ENCODE measurements at regions not wholly inside any gene's neighbourhood (a gene's known extent, or its start where the extent isn't known, plus 50 kb on each side); places are given as distances from the start of the nearest gene placed in this dataset.
"Not testable (repeated sequence)": the region's sequence is repeated elsewhere in the genome, so short reads cannot be mapped to it uniquely, and the experiment has no call there.

GRCh38 chr7:120185940-120186682 is 86.9 kb upstream of the KCND2 start:
- H3K9me3 Mint-ChIP-seq (ENCODE audit: unreplicated experiment), result no peaks in the 10 kb centered on the region
- DNase-seq (ENCODE audit: extremely low spot score, unreplicated experiment), result no peak
- TF ChIP-seq CTCF (IDR thresholded peaks at IDR 0.05), result no peak
- no peak overlapping the region for H3K27ac Mint-ChIP-seq (ENCODE audit: unreplicated experiment)
- H3K4me3 Mint-ChIP-seq (ENCODE audit: unreplicated experiment), result no peak overlapping the region
- no peaks in the 10 kb centered on the region for H3K27me3 Mint-ChIP-seq (ENCODE audit: unreplicated experiment)
- H3K36me3 Mint-ChIP-seq (ENCODE audit: unreplicated experiment), result no peaks in the 10 kb centered on the region
- peaks cover 16% of the 10 kb centered on the region for H3K4me1 Mint-ChIP-seq (ENCODE audit: unreplicated experiment)

- no peaks in the 10 kb centered on the region for H3K27me3 Mint-ChIP-seq (ENCODE audit: unreplicated experiment)
- H3K4me3 Mint-ChIP-seq (ENCODE audit: unreplicated experiment), result no peak overlapping the region
- TF ChIP-seq CTCF (IDR thresholded peaks at IDR 0.05), result no peak
- no peak overlapping the region for H3K27ac Mint-ChIP-seq (ENCODE audit: unreplicated experiment)
- H3K9me3 Mint-ChIP-seq (ENCODE audit: unreplicated experiment), result no peaks in the 10 kb centered on the region
- no peaks in the 10 kb centered on the region for H3K36me3 Mint-ChIP-seq (ENCODE audit: unreplicated experiment)
- peaks cover 16% of the 10 kb centered on the region for H3K4me1 Mint-ChIP-seq (ENCODE audit: unreplicated experiment)
- no peak for DNase-seq (ENCODE audit: extremely low spot score, unreplicated experiment)
These were observed 86.3 kb upstream of the KCND2 start for GRCh38 chr7:120186688-120187087.

GRCh38 chr7:120189623-120190022 is 83.4 kb upstream of the KCND2 start:
- Mint-ChIP-seq H3K9me3 (ENCODE audit: unreplicated experiment) (no peaks in the 10 kb centered on the region), H3K27ac (ENCODE audit: unreplicated experiment) (no peak overlapping the region), H3K27me3 (ENCODE audit: unreplicated experiment) (no peaks in the 10 kb centered on the region), H3K4me3 (ENCODE audit: unreplicated experiment) (no peak overlapping the region), H3K4me1 (ENCODE audit: unreplicated experiment) (peaks cover 16% of the 10 kb centered on the region), H3K36me3 (ENCODE audit: unreplicated experiment) (no peaks in the 10 kb centered on the region)
- DNase-seq (ENCODE audit: extremely low spot score, unreplicated experiment), result no peak
- TF ChIP-seq CTCF (IDR thresholded peaks at IDR 0.05), result no peak

GRCh38 chr7:120190109-120190508 is 82.9 kb upstream of the KCND2 start:
- Mint-ChIP-seq H3K27me3 (ENCODE audit: unreplicated experiment) (no peaks in the 10 kb centered on the region), H3K27ac (ENCODE audit: unreplicated experiment) (no peak overlapping the region), H3K4me3 (ENCODE audit: unreplicated experiment) (no peak overlapping the region), H3K36me3 (ENCODE audit: unreplicated experiment) (no peaks in the 10 kb centered on the region), H3K9me3 (ENCODE audit: unreplicated experiment) (no peaks in the 10 kb centered on the region), H3K4me1 (ENCODE audit: unreplicated experiment) (peaks cover 13% of the 10 kb centered on the region)
- no peak for DNase-seq (ENCODE audit: extremely low spot score, unreplicated experiment)
- no peak for TF ChIP-seq CTCF (IDR thresholded peaks at IDR 0.05)

- DNase-seq (ENCODE audit: extremely low spot score, unreplicated experiment), result no peak
- no peak for TF ChIP-seq CTCF (IDR thresholded peaks at IDR 0.05)
These were observed 82.4 kb upstream of the KCND2 start for GRCh38 chr7:120190566-120190965.

GRCh38 chr7:120191423-120191822 is 81.6 kb upstream of the KCND2 start:
- not testable (repeated sequence) for H3K4me3 Mint-ChIP-seq (ENCODE audit: unreplicated experiment); DNase-seq (ENCODE audit: extremely low spot score, unreplicated experiment); H3K9me3 Mint-ChIP-seq (ENCODE audit: unreplicated experiment); H3K4me1 Mint-ChIP-seq (ENCODE audit: unreplicated experiment); H3K36me3 Mint-ChIP-seq (ENCODE audit: unreplicated experiment); H3K27me3 Mint-ChIP-seq (ENCODE audit: unreplicated experiment); H3K27ac Mint-ChIP-seq (ENCODE audit: unreplicated experiment)

More at GRCh38 chr7:120190566-120190965, 82.4 kb upstream of the KCND2 start:
- Mint-ChIP-seq H3K4me1 (ENCODE audit: unreplicated experiment) (peaks cover 12% of the 10 kb centered on the region), H3K9me3 (ENCODE audit: unreplicated experiment) (no peaks in the 10 kb centered on the region), H3K4me3 (ENCODE audit: unreplicated experiment) (no peak overlapping the region), H3K27me3 (ENCODE audit: unreplicated experiment) (no peaks in the 10 kb centered on the region), H3K36me3 (ENCODE audit: unreplicated experiment) (no peaks in the 10 kb centered on the region), H3K27ac (ENCODE audit: unreplicated experiment) (no peak overlapping the region)
